Esophagus (tissue), 2 donors: ENCODE measurements at regions not wholly inside any gene's neighbourhood (a gene's known extent, or its start where the extent isn't known, plus 50 kb on each side); places are given as distances from the start of the nearest gene placed in this dataset.
"Not testable (repeated sequence)": the region's sequence is repeated elsewhere in the genome, so short reads cannot be mapped to it uniquely, and the experiment has no call there.

Source experiments
- H3K27ac ChIP-seq, 2 donors: one replicate each; pipeline ENCODE4 v1.5.1; 2013; ENCODE audit warnings: low read depth in 2 of 2, mild to moderate bottlenecking in 2 of 2, inconsistent platforms in 1 of 2, low read length in 1 of 2, moderate library complexity in 1 of 2
- H3K27me3 ChIP-seq, 2 donors: one replicate each; pipeline ENCODE4 v1.6.1; 2013; ENCODE audit warnings: low read length in 2 of 2, control low read depth in 1 of 2, mild to moderate bottlenecking in 1 of 2; ENCODE audit not compliant: insufficient read depth in 2 of 2, control insufficient read depth in 1 of 2
- H3K36me3 ChIP-seq, 2 donors: one replicate each; pipeline ENCODE4 v1.6.1; 2013; ENCODE audit warnings: low read length in 1 of 2; ENCODE audit not compliant: control insufficient read depth in 2 of 2, insufficient read depth in 2 of 2
- H3K4me1 ChIP-seq, 2 donors: one replicate each; pipeline ENCODE4 v1.6.1; 2013; ENCODE audit warnings: low read length in 1 of 2; ENCODE audit not compliant: control insufficient read depth in 2 of 2, insufficient read depth in 2 of 2
- H3K4me3 ChIP-seq, 2 donors: one replicate each; pipeline ENCODE4 v1.5.1; 2013; ENCODE audit warnings: low read length in 2 of 2, mild to moderate bottlenecking in 2 of 2, low read depth in 1 of 2, moderate library complexity in 1 of 2
- H3K9me3 ChIP-seq, 2 donors: one replicate each; pipeline ENCODE4 v1.6.1; 2013; ENCODE audit warnings: mild to moderate bottlenecking in 2 of 2, low read depth in 1 of 2, low read length in 1 of 2, moderate library complexity in 1 of 2; ENCODE audit not compliant: control insufficient read depth in 2 of 2, insufficient read depth in 1 of 2
- WGBS, 2 donors: extraction: QIAGEN DNeasy Blood & Tissue Kit; methylation state at CpG; one replicate each; pipeline ENCODE4 v1.1.7; 2013; 5-methylcytosine and 5-hydroxymethylcytosine counted together
- donor health status: healthy with polysubstance abuse.
- donor health status: Bipolar disorder and iron deficiency.

GRCh38 chr17:47066841-47067682 is 88.0 kb upstream of the RPRML start:
- no peaks in the 10 kb centered on the region for H3K9me3 ChIP-seq
- H3K4me1 ChIP-seq, result peaks cover 0 to 3% of the 10 kb centered on the region in 2 donors
- no peaks in the 10 kb centered on the region for H3K36me3 ChIP-seq
- 5% methylated on average over 18 of the region's 18 CpGs for WGBS, 2 donors
- peak overlapping the region; percentile 54 to 99 for H3K4me3 ChIP-seq
- H3K27me3 ChIP-seq, result no peaks in the 10 kb centered on the region
- H3K27ac ChIP-seq, result peak overlapping the region; percentile 70 to 93

GRCh38 chr17:47066095-47066494 is 87.0 kb upstream of the RPRML start:
- 61 to 62% methylated on average over 6 of the region's 6 CpGs for WGBS, 2 donors
- no peak overlapping the region for H3K4me3 ChIP-seq
- no peaks in the 10 kb centered on the region for H3K27me3 ChIP-seq
- no peaks in the 10 kb centered on the region for H3K36me3 ChIP-seq
- H3K27ac ChIP-seq, result no peak overlapping the region
- no peaks in the 10 kb centered on the region for H3K9me3 ChIP-seq
- H3K4me1 ChIP-seq, result peaks cover 0 to 3% of the 10 kb centered on the region in 2 donors

- no peaks in the 10 kb centered on the region for H3K36me3 ChIP-seq
- H3K27me3 ChIP-seq, result no peaks in the 10 kb centered on the region
- peaks cover 0 to 3% of the 10 kb centered on the region in 2 donors for H3K4me1 ChIP-seq
- 98% methylated on average over 5 of the region's 5 CpGs for WGBS, 2 donors
- H3K9me3 ChIP-seq, result no peaks in the 10 kb centered on the region
- H3K27ac ChIP-seq, result no peak overlapping the region
- H3K4me3 ChIP-seq, result no peak overlapping the region
Observed at GRCh38 chr17:47064684-47065083, 85.6 kb upstream of the RPRML start.

- H3K4me3 ChIP-seq, result no peak overlapping the region
- 98% methylated on average over 11 of the region's 11 CpGs for WGBS, 2 donors
- peaks cover 0 to 3% of the 10 kb centered on the region in 2 donors for H3K4me1 ChIP-seq
- H3K27me3 ChIP-seq, result no peaks in the 10 kb centered on the region
- H3K27ac ChIP-seq, result no peak overlapping the region
- no peaks in the 10 kb centered on the region for H3K36me3 ChIP-seq
- H3K9me3 ChIP-seq, result no peaks in the 10 kb centered on the region
Observed at GRCh38 chr17:47063475-47063874, 84.4 kb upstream of the RPRML start.

GRCh38 chr17:47062851-47063250 is 83.8 kb upstream of the RPRML start:
- not testable (repeated sequence) for H3K4me3 ChIP-seq
- WGBS, 2 donors, result 96 to 97% methylated on average over 5 of the region's 5 CpGs

GRCh38 chr17:47060005-47060404 is 81.0 kb upstream of the RPRML start:
- not testable (repeated sequence) for H3K4me1 ChIP-seq, H3K36me3 ChIP-seq, H3K27me3 ChIP-seq, H3K4me3 ChIP-seq, H3K27ac ChIP-seq, H3K9me3 ChIP-seq
- 84 to 87% methylated on average over 10 of the region's 10 CpGs for WGBS, 2 donors

More at GRCh38 chr17:47062851-47063250, 83.8 kb upstream of the RPRML start:
- H3K27ac ChIP-seq, H3K4me1 ChIP-seq, H3K9me3 ChIP-seq, H3K36me3 ChIP-seq, H3K27me3 ChIP-seq: not testable (repeated sequence)

GRCh38 chr17:47057830-47058229 is 78.8 kb upstream of the RPRML start:
- H3K9me3 ChIP-seq, result no peaks in the 10 kb centered on the region
- 80 to 87% methylated on average over 5 of the region's 5 CpGs for WGBS, 2 donors
- H3K4me1 ChIP-seq, result no peaks in the 10 kb centered on the region
- no peaks in the 10 kb centered on the region for H3K36me3 ChIP-seq
- no peaks in the 10 kb centered on the region for H3K27me3 ChIP-seq
- no peak overlapping the region for H3K27ac ChIP-seq
- no peak overlapping the region for H3K4me3 ChIP-seq

GRCh38 chr17:47057279-47057678 is 78.2 kb upstream of the RPRML start:
- WGBS, 2 donors, result 96 to 97% methylated on average over 29 to 31 of the region's 31 CpGs
- not testable (repeated sequence) for H3K4me1 ChIP-seq, H3K27me3 ChIP-seq, H3K9me3 ChIP-seq, H3K36me3 ChIP-seq, H3K27ac ChIP-seq, H3K4me3 ChIP-seq

GRCh38 chr17:47056687-47057086 is 77.6 kb upstream of the RPRML start:
- H3K36me3 ChIP-seq, H3K9me3 ChIP-seq, H3K4me1 ChIP-seq, H3K27ac ChIP-seq, H3K27me3 ChIP-seq, H3K4me3 ChIP-seq: not testable (repeated sequence)
- WGBS, 2 donors, result 95 to 97% methylated on average over 4 to 7 of the region's 9 CpGs
